H9 (cell line): ENCODE measurements at regions not wholly inside any gene's neighbourhood (a gene's known extent, or its start where the extent isn't known, plus 50 kb on each side); places are given as distances from the start of the nearest gene placed in this dataset.

Source experiments
- DNase-seq: peaks from one replicate; pipeline ENCODE4 v3.0.0-alpha.2; 2017
- H2AFZ ChIP-seq: one replicate; pipeline ENCODE4 v1.6.1; 2013; ENCODE audit warnings: mild to moderate bottlenecking, low read length, control low read depth, moderate library complexity
- H2AK5ac ChIP-seq: 2 replicates; pipeline ENCODE4 v1.6.1; 2013; ENCODE audit warnings: low read length, control low read depth, mixed read lengths; ENCODE audit not compliant: insufficient read length
- H2BK120ac ChIP-seq: one replicate; pipeline ENCODE4 v1.6.1; 2013; ENCODE audit warnings: low read depth, mild to moderate bottlenecking, low read length, control low read depth, inconsistent platforms; ENCODE audit not compliant: poor library complexity, severe bottlenecking
- H2BK12ac ChIP-seq: 2 replicates; pipeline ENCODE4 v1.6.1; 2013; ENCODE audit warnings: low read length, control low read depth, mixed read lengths, low read depth; ENCODE audit not compliant: insufficient read length
- H2BK15ac ChIP-seq: 2 replicates; pipeline ENCODE4 v1.6.1; 2013; ENCODE audit warnings: low read depth, low read length, control low read depth
- H2BK20ac ChIP-seq: one replicate; pipeline ENCODE4 v1.6.1; 2013; ENCODE audit warnings: low read depth, mild to moderate bottlenecking, low read length, control low read depth, inconsistent platforms; ENCODE audit not compliant: poor library complexity, severe bottlenecking
- H2BK5ac ChIP-seq: 2 replicates; pipeline ENCODE4 v1.6.1; 2013; ENCODE audit warnings: low read length, control low read depth, mixed read lengths; ENCODE audit not compliant: insufficient read length
- H3K14ac ChIP-seq: 2 replicates; pipeline ENCODE4 v1.6.1; 2013; ENCODE audit warnings: low read length, control low read depth; ENCODE audit not compliant: insufficient read depth
- H3K18ac ChIP-seq: 2 replicates; pipeline ENCODE4 v1.6.1; 2013; ENCODE audit warnings: low read depth, mild to moderate bottlenecking, mixed read lengths, low read length, control low read depth; ENCODE audit not compliant: insufficient read length
- H3K23ac ChIP-seq: 2 replicates; pipeline ENCODE4 v1.6.1; 2013; ENCODE audit warnings: low read length, control low read depth, mixed read lengths, low read depth; ENCODE audit not compliant: insufficient read length
- H3K23me2 ChIP-seq: 2 replicates; pipeline ENCODE4 v1.6.1; 2013; ENCODE audit warnings: low read depth, mild to moderate bottlenecking, mixed read lengths, low read length, control low read depth; ENCODE audit not compliant: insufficient read length, poor library complexity, severe bottlenecking
- H3K27ac ChIP-seq: 2 replicates; pipeline ENCODE4 v1.5.1; 2013; ENCODE audit warnings: low read length, control low read depth, mixed read lengths, low read depth; ENCODE audit not compliant: insufficient read length
- H3K27me3 ChIP-seq: 2 replicates; pipeline ENCODE4 v1.6.1; 2013; ENCODE audit warnings: low read length, control low read depth, inconsistent platforms; ENCODE audit not compliant: insufficient read depth
- H3K4ac ChIP-seq: 2 replicates; pipeline ENCODE4 v1.6.1; 2013; ENCODE audit warnings: low read depth, mild to moderate bottlenecking, control low read depth, inconsistent platforms, low read length, moderate library complexity
- H3K4me1 ChIP-seq: 2 replicates; pipeline ENCODE4 v1.6.1; 2013; ENCODE audit warnings: low read length, control low read depth, inconsistent platforms; ENCODE audit not compliant: insufficient read depth
- H3K4me2 ChIP-seq: 2 replicates; pipeline ENCODE4 v1.6.1; 2013; ENCODE audit warnings: low read length, control low read depth, mixed read lengths; ENCODE audit not compliant: insufficient read length, insufficient read depth
- H3K56ac ChIP-seq: 2 replicates; pipeline ENCODE4 v1.6.1; 2013; ENCODE audit warnings: low read depth, mild to moderate bottlenecking, mixed read lengths, low read length, control low read depth; ENCODE audit not compliant: insufficient read length
- H3K79me1 ChIP-seq: 2 replicates; pipeline ENCODE4 v1.6.1; 2013; ENCODE audit warnings: low read depth, mild to moderate bottlenecking, moderate library complexity, low read length, control low read depth, inconsistent platforms; ENCODE audit not compliant: insufficient read depth, poor library complexity, severe bottlenecking
- H3K79me2 ChIP-seq: 2 replicates; pipeline ENCODE4 v1.6.1; 2013; ENCODE audit warnings: low read length, control low read depth, inconsistent platforms; ENCODE audit not compliant: insufficient read depth
- H3K9ac ChIP-seq: 2 replicates; pipeline ENCODE4 v1.6.1; 2013; ENCODE audit warnings: low read length, control low read depth, mixed read lengths; ENCODE audit not compliant: insufficient read length; ENCODE audit errors: extremely low read depth
- H3K9me3 ChIP-seq: one replicate; pipeline ENCODE4 v1.6.1; 2013; ENCODE audit warnings: low read depth, low read length, inconsistent platforms; ENCODE audit not compliant: control insufficient read depth
- H3T11ph ChIP-seq: one replicate; pipeline ENCODE4 v1.6.1; 2013; ENCODE audit warnings: mild to moderate bottlenecking, low read length, control low read depth, inconsistent platforms
- H4K20me1 ChIP-seq: one replicate; pipeline ENCODE4 v1.6.1; 2013; ENCODE audit not compliant: control insufficient read depth, insufficient read length, insufficient read depth
- H4K5ac ChIP-seq: 2 replicates; pipeline ENCODE4 v1.6.1; 2013; ENCODE audit warnings: low read depth, mild to moderate bottlenecking, mixed read lengths, low read length, control low read depth; ENCODE audit not compliant: insufficient read length
- H4K8ac ChIP-seq: replicated peaks from 2 replicates; pipeline ENCODE4 v1.6.1; 2013; ENCODE audit warnings: low read length, control low read depth, mixed read lengths, low read depth; ENCODE audit not compliant: insufficient read length
- H4K91ac ChIP-seq: 2 replicates; pipeline ENCODE4 v1.6.1; 2013; ENCODE audit warnings: low read depth, mild to moderate bottlenecking, moderate library complexity, mixed read lengths, low read length, control low read depth; ENCODE audit not compliant: insufficient read length
- H3K27ac Mint-ChIP-seq, 3 experiments: 2 replicates in 2 of 3; 3 replicates in 1 of 3; pipeline ENCODE4 v1.8.0; 2020 to 2021; ENCODE audit warnings: mixed read lengths in 3 of 3, mild to moderate bottlenecking in 1 of 3, moderate library complexity in 1 of 3
- H3K27me3 Mint-ChIP-seq: 2 replicates; pipeline ENCODE4 v1.8.0; 2021; ENCODE audit warnings: low read depth, mild to moderate bottlenecking, moderate library complexity, mixed read lengths
- H3K36me3 Mint-ChIP-seq, 3 experiments: 2 replicates in 2 of 3; 3 replicates in 1 of 3; pipeline ENCODE4 v1.8.0; 2020 to 2021; ENCODE audit warnings: low read depth in 3 of 3, mixed read lengths in 3 of 3; ENCODE audit not compliant: insufficient read depth in 1 of 3
- H3K4me1 Mint-ChIP-seq, 2 experiments: 2 replicates each; pipeline ENCODE4 v1.8.0; 2020; ENCODE audit warnings: mixed read lengths in 2 of 2
- H3K4me3 Mint-ChIP-seq, 2 experiments: 2 replicates in 1 of 2; 3 replicates in 1 of 2; pipeline ENCODE4 v1.8.0; 2020 to 2021; ENCODE audit warnings: mild to moderate bottlenecking in 2 of 2, mixed read lengths in 2 of 2, moderate library complexity in 1 of 2
- H3K9me3 Mint-ChIP-seq, 2 experiments: 2 replicates in 1 of 2; 3 replicates in 1 of 2; pipeline ENCODE4 v1.8.0; 2020; ENCODE audit warnings: mild to moderate bottlenecking in 2 of 2, mixed read lengths in 2 of 2, moderate library complexity in 1 of 2
- WGBS: extraction: QIAGEN DNeasy Blood & Tissue Kit; methylation state at CpG from one replicate; pipeline ENCODE4 v1.1.7; 2013; ENCODE audit warnings: missing lambda C conversion rate, low lambda C conversion rate, mixed read lengths; ENCODE audit not compliant: insufficient read length; ENCODE audit errors: extremely low coverage; 5-methylcytosine and 5-hydroxymethylcytosine counted together
- TF ChIP-seq, protein P1 (sequence below): fragments of 200-600 bp; sonication (generic); conservative IDR thresholded peaks from 3 replicates; pipeline ENCODE4 v1.8.0; 2021; ENCODE audit warnings: antibody characterized with exemption, mild to moderate bottlenecking

DNA sequence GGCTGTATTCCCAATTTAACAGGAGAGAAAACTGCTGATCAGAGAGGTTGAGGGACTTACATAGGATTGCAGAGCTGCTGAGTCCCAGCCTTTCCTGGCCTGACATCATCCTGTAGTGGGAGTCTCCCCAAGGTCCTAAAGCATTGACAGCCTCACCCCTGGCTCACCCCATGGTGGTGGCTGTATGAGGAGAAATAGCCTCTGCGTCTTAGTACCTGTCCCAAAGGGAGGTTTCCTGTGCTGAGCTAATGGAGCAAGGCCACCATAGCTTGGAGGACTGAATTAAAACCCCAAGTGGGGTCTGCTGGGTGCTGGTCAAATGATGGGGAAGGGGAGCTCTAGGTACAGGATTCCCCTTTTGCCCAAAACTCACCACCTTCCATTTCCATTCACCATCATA, 525.1 kb downstream of the CDH26 start:
- Mint-ChIP-seq H3K27me3 (peaks cover 6% of the 10 kb centered on the region), H3K36me3 (no peaks in the 10 kb centered on the region), H3K9me3 (no peaks in the 10 kb centered on the region; a peak in 1 of 5 replicates), H3K4me1 (peaks cover 19 to 22% of the 10 kb centered on the region in 2 experiments), H3K4me3 (no peak overlapping the region), H3K27ac (no peak overlapping the region)
- H3K23me2 ChIP-seq: no peaks in the 10 kb centered on the region
- no peak overlapping the region for H2BK15ac ChIP-seq
- H3K4ac ChIP-seq: no peak overlapping the region
- H3K4me1 ChIP-seq: no peaks in the 10 kb centered on the region; the same call in 1 of the 2 replicates
- no peak overlapping the region for H2BK20ac ChIP-seq
- H2BK5ac ChIP-seq: no peak overlapping the region
- no peaks in the 10 kb centered on the region for H3K27me3 ChIP-seq
- H2AFZ ChIP-seq: no peak overlapping the region
- H3K9me3 ChIP-seq: no peaks in the 10 kb centered on the region
- no peak overlapping the region for H3K23ac ChIP-seq
- no peak overlapping the region for H3T11ph ChIP-seq
- H3K18ac ChIP-seq: no peak overlapping the region
- no peaks in the 10 kb centered on the region for H3K79me2 ChIP-seq
- H3K79me1 ChIP-seq: no peaks in the 10 kb centered on the region
- no peak overlapping the region for H2BK120ac ChIP-seq
- no peak overlapping the region for H4K91ac ChIP-seq
- H3K14ac ChIP-seq: no peak overlapping the region
- H3K56ac ChIP-seq: no peak overlapping the region
- no peak overlapping the region for H4K5ac ChIP-seq
- no peak overlapping the region for H2AK5ac ChIP-seq
- H4K20me1 ChIP-seq: no peaks in the 10 kb centered on the region
- no CpG with 5 or more reads among the region's 1 CpG for WGBS
- H4K8ac ChIP-seq: no peak overlapping the region
- H2BK12ac ChIP-seq: no peak overlapping the region
- no peak overlapping the region for H3K27ac ChIP-seq
- H3K4me2 ChIP-seq: no peak overlapping the region
- no peak overlapping the region for H3K9ac ChIP-seq
- no peak for DNase-seq
- TF ChIP-seq, protein P1, sequence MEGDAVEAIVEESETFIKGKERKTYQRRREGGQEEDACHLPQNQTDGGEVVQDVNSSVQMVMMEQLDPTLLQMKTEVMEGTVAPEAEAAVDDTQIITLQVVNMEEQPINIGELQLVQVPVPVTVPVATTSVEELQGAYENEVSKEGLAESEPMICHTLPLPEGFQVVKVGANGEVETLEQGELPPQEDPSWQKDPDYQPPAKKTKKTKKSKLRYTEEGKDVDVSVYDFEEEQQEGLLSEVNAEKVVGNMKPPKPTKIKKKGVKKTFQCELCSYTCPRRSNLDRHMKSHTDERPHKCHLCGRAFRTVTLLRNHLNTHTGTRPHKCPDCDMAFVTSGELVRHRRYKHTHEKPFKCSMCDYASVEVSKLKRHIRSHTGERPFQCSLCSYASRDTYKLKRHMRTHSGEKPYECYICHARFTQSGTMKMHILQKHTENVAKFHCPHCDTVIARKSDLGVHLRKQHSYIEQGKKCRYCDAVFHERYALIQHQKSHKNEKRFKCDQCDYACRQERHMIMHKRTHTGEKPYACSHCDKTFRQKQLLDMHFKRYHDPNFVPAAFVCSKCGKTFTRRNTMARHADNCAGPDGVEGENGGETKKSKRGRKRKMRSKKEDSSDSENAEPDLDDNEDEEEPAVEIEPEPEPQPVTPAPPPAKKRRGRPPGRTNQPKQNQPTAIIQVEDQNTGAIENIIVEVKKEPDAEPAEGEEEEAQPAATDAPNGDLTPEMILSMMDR: no peak
